ENCODE measurements at regions not wholly inside any gene's neighbourhood (a gene's known extent, or its start where the extent isn't known, plus 50 kb on each side); places are given as distances from the start of the nearest gene placed in this dataset.

GRCh38 chr7:114784746-114785145 lies 137.1 kb upstream of the MDFIC start:
- TF ChIP-seq, protein P1, sequence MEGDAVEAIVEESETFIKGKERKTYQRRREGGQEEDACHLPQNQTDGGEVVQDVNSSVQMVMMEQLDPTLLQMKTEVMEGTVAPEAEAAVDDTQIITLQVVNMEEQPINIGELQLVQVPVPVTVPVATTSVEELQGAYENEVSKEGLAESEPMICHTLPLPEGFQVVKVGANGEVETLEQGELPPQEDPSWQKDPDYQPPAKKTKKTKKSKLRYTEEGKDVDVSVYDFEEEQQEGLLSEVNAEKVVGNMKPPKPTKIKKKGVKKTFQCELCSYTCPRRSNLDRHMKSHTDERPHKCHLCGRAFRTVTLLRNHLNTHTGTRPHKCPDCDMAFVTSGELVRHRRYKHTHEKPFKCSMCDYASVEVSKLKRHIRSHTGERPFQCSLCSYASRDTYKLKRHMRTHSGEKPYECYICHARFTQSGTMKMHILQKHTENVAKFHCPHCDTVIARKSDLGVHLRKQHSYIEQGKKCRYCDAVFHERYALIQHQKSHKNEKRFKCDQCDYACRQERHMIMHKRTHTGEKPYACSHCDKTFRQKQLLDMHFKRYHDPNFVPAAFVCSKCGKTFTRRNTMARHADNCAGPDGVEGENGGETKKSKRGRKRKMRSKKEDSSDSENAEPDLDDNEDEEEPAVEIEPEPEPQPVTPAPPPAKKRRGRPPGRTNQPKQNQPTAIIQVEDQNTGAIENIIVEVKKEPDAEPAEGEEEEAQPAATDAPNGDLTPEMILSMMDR (IDR thresholded peaks at IDR 0.05): no peak
- no peak for TF ChIP-seq POLR2A (IDR thresholded peaks at IDR 0.05)
